HCT116 (cell line): ENCODE measurements at regions not wholly inside any gene's neighbourhood (a gene's known extent, or its start where the extent isn't known, plus 50 kb on each side); places are given as distances from the start of the nearest gene placed in this dataset.

Experiments used
- ATAC-seq: fragments of 200-7000 bp; cut with Tn5 transposase; 2 replicates; pipeline ENCODE4 v1.9.1; 2020; ENCODE audit warnings: mild to moderate bottlenecking, moderate library complexity
- BruUV-seq: library from RNA; stranded (reverse); fragments of 400-500 nt; replicated peaks from 2 replicates; lab custom pipeline; 2021; lab: Mats Ljungman, UMichigan
- CTCF ChIA-PET: fragments of 300-600 bp; sonication (Branson Sonifier 250); formaldehyde crosslinking; loops from one replicate; lab custom pipeline; 2021; ENCODE audit warnings: antibody characterized with exemption; lab: Charles Lee
- POLR2A ChIA-PET: fragments of 300-600, 350-600 bp; sonication (Branson Sonifier 250); formaldehyde crosslinking; loops from one replicate; lab custom pipeline; 2021; ENCODE audit warnings: antibody characterized with exemption; lab: Charles Lee
- RAD21 ChIA-PET, 2 experiments: fragments of 300-600 bp; sonication (Branson Sonifier 250); formaldehyde crosslinking; loops; one replicate each; lab custom pipeline; 2023; ENCODE audit warnings: low total read pairs in 2 of 2; ENCODE audit not compliant: uncharacterized antibody in 2 of 2, unreplicated experiment in 2 of 2, low non-redundant PET in 1 of 2; lab: Charles Lee
- DNase-seq: peaks from one replicate; pipeline ENCODE4 v3.0.0-alpha.2; 2010; ENCODE audit warnings: low read depth, low spot score
- H2AFZ ChIP-seq: fragments of 200-600 bp; shearing (Covaris generic), sonication (generic); 2 replicates; pipeline ENCODE4 v1.6.1; 2017; ENCODE audit warnings: low read depth, mixed run types, mixed read lengths, antibody characterized with exemption, low read length; ENCODE audit not compliant: poor library complexity, severe bottlenecking
- H3K27ac ChIP-seq: 2 replicates; pipeline ENCODE4 v1.5.1; 2012; ENCODE audit warnings: low read depth, low read length
- H3K27me3 ChIP-seq: fragments of 200-600 bp; sonication (generic); 2 replicates; pipeline ENCODE4 v1.6.1; 2016; ENCODE audit warnings: mixed run types, low read length, mixed read lengths; ENCODE audit not compliant: insufficient read depth
- H3K36me3 ChIP-seq, 2 experiments: fragments of 200-500 bp in 1 of 2; fragments of 200-600 bp in 1 of 2; sonication (Bioruptor generic) in 1 of 2; sonication (generic) in 1 of 2; 2 replicates each; pipeline versions ENCODE4 v1.5.1 to v1.6.1; 2014 to 2016; ENCODE audit warnings: low read length in 2 of 2, inconsistent platforms in 1 of 2, mixed read lengths in 1 of 2, mixed run types in 1 of 2; ENCODE audit not compliant: insufficient read depth in 2 of 2, control insufficient read depth in 1 of 2
- H3K4me1 ChIP-seq, 2 experiments: fragments of 200-600 bp in 1 of 2; sonication (generic) in 1 of 2; 2 replicates each; pipeline versions ENCODE4 v1.5.1 to v1.6.1; 2012 to 2017; ENCODE audit warnings: low read length in 2 of 2, inconsistent platforms in 1 of 2, mild to moderate bottlenecking in 1 of 2, mixed read lengths in 1 of 2, mixed run types in 1 of 2, moderate library complexity in 1 of 2; ENCODE audit not compliant: insufficient read depth in 2 of 2, control insufficient read depth in 1 of 2
- H3K4me2 ChIP-seq: fragments of 200-600 bp; sonication (generic); 2 replicates; pipeline ENCODE4 v1.6.1; 2017; ENCODE audit warnings: mixed run types, low read length, mixed read lengths
- H3K4me3 ChIP-seq, 2 experiments: fragments of 200-600 bp in 1 of 2; sonication (generic) in 1 of 2; replicated peaks in 1 of 2; 2 replicates each; pipeline ENCODE4 v1.5.1; 2011 to 2016; ENCODE audit warnings: low read length in 2 of 2, control low read depth in 1 of 2, low read depth in 1 of 2, mild to moderate bottlenecking in 1 of 2, mixed read lengths in 1 of 2, mixed run types in 1 of 2
- H3K79me2 ChIP-seq: fragments of 200-600 bp; sonication (generic); 2 replicates; pipeline ENCODE4 v1.6.1; 2017; ENCODE audit warnings: mild to moderate bottlenecking, mixed run types, low read length, moderate library complexity, mixed read lengths; ENCODE audit not compliant: insufficient read depth
- H3K9ac ChIP-seq: fragments of 200-600 bp; sonication (generic); 2 replicates; pipeline ENCODE4 v1.6.1; 2016; ENCODE audit warnings: low read length, mixed read lengths
- H3K9me2 ChIP-seq: fragments of 200-600 bp; sonication (generic), shearing (Covaris generic); 2 replicates; pipeline ENCODE4 v1.6.1; 2017; ENCODE audit warnings: mixed run types, mild to moderate bottlenecking, moderate library complexity; ENCODE audit not compliant: insufficient read depth
- H3K9me3 ChIP-seq, 2 experiments: fragments of 200-500 bp in 1 of 2; fragments of 200-600 bp in 1 of 2; sonication (Bioruptor generic) in 1 of 2; sonication (generic) in 1 of 2; 2 replicates each; pipeline ENCODE4 v1.6.1; 2014 to 2017; ENCODE audit warnings: low read length in 2 of 2, mixed read lengths in 2 of 2, inconsistent platforms in 1 of 2, low read depth in 1 of 2, mild to moderate bottlenecking in 1 of 2, mixed run types in 1 of 2, moderate library complexity in 1 of 2; ENCODE audit not compliant: control insufficient read depth in 1 of 2, insufficient read depth in 1 of 2
- H4K20me1 ChIP-seq: fragments of 200-600 bp; sonication (generic), shearing (Covaris generic); 2 replicates; pipeline ENCODE4 v1.6.1; 2017; ENCODE audit warnings: mixed run types, mild to moderate bottlenecking, moderate library complexity; ENCODE audit not compliant: insufficient read depth
- CEBPB ChIP-seq: IDR thresholded peaks from 2 replicates; pipeline ENCODE4 v1.6.1; 2012; ENCODE audit warnings: low read depth
- EGR1 ChIP-seq: IDR thresholded peaks from 2 replicates; pipeline ENCODE4 v1.6.1; 2012; ENCODE audit warnings: low read depth
- EZH2 ChIP-seq: fragments of 200-600 bp; sonication (generic); IDR thresholded peaks from 2 replicates; pipeline ENCODE4 v1.6.1; 2017; ENCODE audit warnings: antibody characterized with exemption, mixed run types
- SP1 ChIP-seq: IDR thresholded peaks from 2 replicates; pipeline ENCODE4 v1.6.1; 2012; ENCODE audit warnings: low read depth
- SRF ChIP-seq: IDR thresholded peaks from 2 replicates; pipeline ENCODE4 v1.6.1; 2012; ENCODE audit warnings: low read depth
- ZNF274 ChIP-seq: fragments of 200-500 bp; sonication (Bioruptor generic); IDR thresholded peaks from 2 replicates; pipeline ENCODE4 v1.6.1; 2014; ENCODE audit warnings: mild to moderate bottlenecking, low read depth, low read length, inconsistent platforms
- intact Hi-C: fragments of 100-400 bp; cut with micrococcal nuclease; formaldehyde crosslinking; loops from 2 replicates; pipeline ENCODE4 v1.10.0; 2022
- TF ChIP-seq, protein P1 (sequence below): IDR thresholded peaks from 2 replicates; pipeline ENCODE4 v1.6.1; 2011; ENCODE audit warnings: mild to moderate bottlenecking, low read length, moderate library complexity; ENCODE audit not compliant: insufficient replicate concordance; ENCODE audit errors: extremely low read depth

DNA sequence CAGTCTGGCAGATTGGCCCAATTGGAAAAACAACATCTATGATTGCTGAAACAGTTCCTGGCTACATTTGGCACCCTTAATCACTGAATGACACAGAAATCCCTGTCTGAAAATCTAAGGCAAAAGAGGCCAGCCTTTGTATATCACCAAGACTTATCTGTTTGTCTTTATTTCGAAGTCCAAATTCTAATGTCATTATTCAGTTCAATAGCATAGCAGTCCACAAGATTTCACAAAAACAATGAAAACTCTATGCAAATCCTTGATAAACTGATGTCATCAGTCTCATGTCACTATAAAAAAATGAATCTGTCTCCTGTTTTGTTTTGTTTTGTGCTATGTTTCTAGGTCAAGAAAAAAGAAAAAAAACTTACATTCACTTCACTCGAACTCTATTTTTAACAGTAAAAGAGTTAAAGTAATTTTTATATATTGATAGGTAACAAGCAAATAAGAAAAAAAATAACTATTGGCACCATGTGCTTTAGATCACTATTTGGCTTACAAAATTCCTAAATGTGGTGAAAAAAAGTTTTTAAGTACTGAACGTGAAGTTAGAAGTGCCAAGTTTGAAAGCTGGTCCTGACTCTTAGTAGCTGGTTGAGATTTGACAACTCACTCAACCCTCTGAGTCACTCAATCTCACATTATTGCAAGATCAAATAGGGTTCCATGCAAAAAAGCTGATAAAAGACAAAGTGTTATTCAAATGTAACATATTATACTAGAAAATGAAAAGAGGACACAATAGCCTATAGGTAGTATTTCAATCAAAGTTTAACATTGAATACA, 359.3 kb downstream of the IRS1 start:
- Histone ChIP-seq H2AFZ (peak overlapping the region; percentile 11), H4K20me1 (no peaks in the 10 kb centered on the region), H3K9me2 (no peaks in the 10 kb centered on the region), H3K36me3 (peaks cover 0 to 5% of the 10 kb centered on the region in 2 experiments; a peak in 1 of 4 replicates), H3K4me2 (no peak overlapping the region), H3K79me2 (no peaks in the 10 kb centered on the region), H3K27ac (no peak overlapping the region), H3K27me3 (no peaks in the 10 kb centered on the region), H3K4me1 (0 out of 4 replicates have a peak, but pooled peaks cover 0 to 3% of the 10 kb centered on the region in 2 experiments), H3K9ac (no peak overlapping the region), H3K9me3 (no peaks in the 10 kb centered on the region), H3K4me3 (no peak overlapping the region)
- intact Hi-C loops: loop anchor here (1.0 kb wide), 1 partner anchor 33 kb away; no protein-coding TSS in a partner anchor
- ChIA-PET RAD21 (no interaction called here), CTCF (no interaction called here), POLR2A (no interaction called here)
- TF ChIP-seq SP1 (no peak), ZNF274 (no peak), SRF (no peak), EGR1 (no peak), EZH2 (no peak), CEBPB (no peak)
- no peak for ATAC-seq
- BruUV-seq: no TSS peak
- DNase-seq: no peak

DNA sequence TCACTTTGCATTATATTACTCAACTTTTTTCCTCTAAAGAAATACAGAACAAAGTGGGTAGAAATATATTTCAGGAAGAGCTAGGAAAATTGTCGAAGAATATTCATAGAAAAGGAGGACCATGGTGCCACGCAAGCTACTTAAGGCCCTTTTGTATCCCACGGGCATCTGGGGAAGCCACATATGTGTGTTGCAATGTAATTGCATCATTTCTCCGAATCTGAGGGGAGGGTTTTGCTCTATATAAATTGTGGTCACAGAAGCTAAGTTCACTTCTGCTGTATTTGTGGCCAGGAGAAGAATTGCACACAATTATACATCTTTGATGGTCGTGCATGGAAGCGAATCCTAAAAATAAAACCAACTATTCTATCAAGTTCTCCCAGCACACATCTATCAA, 360.3 kb downstream of the IRS1 start:
- BruUV-seq: no TSS peak
- H4K20me1 ChIP-seq: no peaks in the 10 kb centered on the region
- H3K4me2 ChIP-seq: no peak overlapping the region
- H3K27me3 ChIP-seq: no peaks in the 10 kb centered on the region
- POLR2A ChIA-PET: no interaction called here
- H3K9ac ChIP-seq: no peak overlapping the region
- 0 out of 4 replicates have a peak, but pooled peaks cover 0 to 3% of the 10 kb centered on the region in 2 experiments for H3K4me1 ChIP-seq
- no peak overlapping the region for H3K27ac ChIP-seq
- RAD21 ChIA-PET: no interaction called here
- intact Hi-C loops: no loop called here
- H3K36me3 ChIP-seq: peaks cover 0 to 5% of the 10 kb centered on the region in 2 experiments; a peak in 1 of 4 replicates
- no peak overlapping the region for H3K4me3 ChIP-seq
- ATAC-seq (no peak), DNase-seq (no peak)
- no peaks in the 10 kb centered on the region for H3K79me2 ChIP-seq
- H3K9me2 ChIP-seq: no peaks in the 10 kb centered on the region
- peak; percentile 45 for TF ChIP-seq CEBPB
- TF ChIP-seq, protein P1, sequence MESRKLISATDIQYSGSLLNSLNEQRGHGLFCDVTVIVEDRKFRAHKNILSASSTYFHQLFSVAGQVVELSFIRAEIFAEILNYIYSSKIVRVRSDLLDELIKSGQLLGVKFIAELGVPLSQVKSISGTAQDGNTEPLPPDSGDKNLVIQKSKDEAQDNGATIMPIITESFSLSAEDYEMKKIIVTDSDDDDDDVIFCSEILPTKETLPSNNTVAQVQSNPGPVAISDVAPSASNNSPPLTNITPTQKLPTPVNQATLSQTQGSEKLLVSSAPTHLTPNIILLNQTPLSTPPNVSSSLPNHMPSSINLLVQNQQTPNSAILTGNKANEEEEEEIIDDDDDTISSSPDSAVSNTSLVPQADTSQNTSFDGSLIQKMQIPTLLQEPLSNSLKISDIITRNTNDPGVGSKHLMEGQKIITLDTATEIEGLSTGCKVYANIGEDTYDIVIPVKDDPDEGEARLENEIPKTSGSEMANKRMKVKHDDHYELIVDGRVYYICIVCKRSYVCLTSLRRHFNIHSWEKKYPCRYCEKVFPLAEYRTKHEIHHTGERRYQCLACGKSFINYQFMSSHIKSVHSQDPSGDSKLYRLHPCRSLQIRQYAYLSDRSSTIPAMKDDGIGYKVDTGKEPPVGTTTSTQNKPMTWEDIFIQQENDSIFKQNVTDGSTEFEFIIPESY: no peak
- no peak for TF ChIP-seq SP1
- CTCF ChIA-PET: no interaction called here
- H2AFZ ChIP-seq: no peak overlapping the region
- H3K9me3 ChIP-seq: no peaks in the 10 kb centered on the region
